WTC11 (cell line): ENCODE measurements at regions not wholly inside any gene's neighbourhood (a gene's known extent, or its start where the extent isn't known, plus 50 kb on each side); places are given as distances from the start of the nearest gene placed in this dataset.

Source experiments
- ATAC-seq: fragments of 200-7000 bp; cut with Tn5 transposase; 2 replicates; pipeline ENCODE4 v1.10.0; 2021; ENCODE audit warnings: mild to moderate bottlenecking, moderate library complexity
- CTCF ChIA-PET: fragments of 300-600 bp; sonication (Branson Sonifier 250); formaldehyde crosslinking; loops from one replicate; lab custom pipeline; 2021; ENCODE audit warnings: antibody characterized with exemption; lab: Charles Lee
- POLR2A ChIA-PET: fragments of 350-600 bp; sonication (Branson Sonifier 250); formaldehyde crosslinking; loops from one replicate; lab custom pipeline; 2021; ENCODE audit warnings: antibody characterized with exemption; lab: Charles Lee
- DNase-seq: peaks from one replicate; pipeline ENCODE4 v3.0.0; 2021; ENCODE audit warnings: low spot score
- H3K27ac Mint-ChIP-seq: 2 replicates; pipeline ENCODE4 v1.8.0; 2021; ENCODE audit warnings: mixed read lengths
- H3K27me3 Mint-ChIP-seq: 2 replicates; pipeline ENCODE4 v1.8.0; 2021; ENCODE audit warnings: low read depth, mild to moderate bottlenecking, moderate library complexity, mixed read lengths
- H3K36me3 Mint-ChIP-seq: 2 replicates; pipeline ENCODE4 v1.8.0; 2021; ENCODE audit warnings: mixed read lengths
- H3K4me1 Mint-ChIP-seq: 2 replicates; pipeline ENCODE4 v1.8.0; 2022; ENCODE audit warnings: mixed read lengths
- H3K4me3 Mint-ChIP-seq: 2 replicates; pipeline ENCODE4 v1.8.0; 2021; ENCODE audit warnings: mild to moderate bottlenecking, moderate library complexity, mixed read lengths
- H3K9me3 Mint-ChIP-seq: 2 replicates; pipeline ENCODE4 v1.8.0; 2021; ENCODE audit warnings: mixed read lengths
- ATF1 ChIP-seq: sonication (generic); formaldehyde crosslinking; IDR thresholded peaks from 2 replicates; pipeline ENCODE4 v1.8.1; 2023; ENCODE audit warnings: mild to moderate bottlenecking, moderate library complexity, missing genetic modification reagents
- E2F4 ChIP-seq: sonication (generic); formaldehyde crosslinking; IDR thresholded peaks from 2 replicates; pipeline ENCODE4 v1.8.1; 2022; ENCODE audit warnings: low read depth, mild to moderate bottlenecking, moderate library complexity, missing genetic modification reagents, borderline replicate concordance
- MYBL2 ChIP-seq: sonication (generic); formaldehyde crosslinking; IDR thresholded peaks from 2 replicates; pipeline ENCODE4 v1.8.1; 2023; ENCODE audit warnings: mild to moderate bottlenecking, moderate library complexity, missing genetic modification reagents
- NR3C1 ChIP-seq: sonication (generic); formaldehyde crosslinking; conservative IDR thresholded peaks from 2 replicates; pipeline ENCODE4 v1.8.1; 2023; ENCODE audit warnings: low read depth, mild to moderate bottlenecking, missing genetic modification reagents
- PRDM15 ChIP-seq: sonication (generic); formaldehyde crosslinking; IDR thresholded peaks from 2 replicates; pipeline ENCODE4 v1.8.0; 2022; ENCODE audit warnings: missing genetic modification reagents
- PREB ChIP-seq: sonication (generic); formaldehyde crosslinking; IDR thresholded peaks from 2 replicates; pipeline ENCODE4 v1.8.1; 2022; ENCODE audit warnings: mild to moderate bottlenecking, missing genetic modification reagents, moderate library complexity, borderline replicate concordance
- STAT6 ChIP-seq: sonication (generic); formaldehyde crosslinking; conservative IDR thresholded peaks from 2 replicates; pipeline ENCODE4 v1.8.1; 2023; ENCODE audit warnings: mild to moderate bottlenecking, low read depth, missing genetic modification reagents, moderate library complexity
- ZNF263 ChIP-seq: sonication (generic); formaldehyde crosslinking; IDR thresholded peaks from 2 replicates; pipeline ENCODE4 v1.8.1; 2022; ENCODE audit warnings: low read depth, mild to moderate bottlenecking, moderate library complexity, missing genetic modification reagents
- ZNF281 ChIP-seq: sonication (generic); formaldehyde crosslinking; IDR thresholded peaks from 2 replicates; pipeline ENCODE4 v1.8.0; 2023; ENCODE audit warnings: mild to moderate bottlenecking, missing genetic modification reagents
- ZNF416 ChIP-seq: fragments of 250-450 bp; sonication (Bioruptor Pico); IDR thresholded peaks from 2 replicates; pipeline ENCODE4 v1.9.0; 2021; ENCODE audit warnings: mild to moderate bottlenecking, inconsistent platforms
- TF ChIP-seq, protein P1 (sequence below): sonication (generic); formaldehyde crosslinking; IDR thresholded peaks from 2 replicates; pipeline ENCODE4 v1.8.1; 2023; ENCODE audit warnings: mild to moderate bottlenecking, missing genetic modification reagents, moderate library complexity
- TF ChIP-seq, protein P2 (sequence below): fragments of 200-600 bp; IDR thresholded peaks from 2 replicates; pipeline ENCODE4 v1.8.0; 2022; ENCODE audit warnings: antibody characterized with exemption
- TF ChIP-seq, protein P3 (sequence below): fragments of 250-450 bp; sonication (Bioruptor Pico); IDR thresholded peaks from 2 replicates; pipeline ENCODE4 v1.8.0; 2021; ENCODE audit warnings: mild to moderate bottlenecking

DNA sequence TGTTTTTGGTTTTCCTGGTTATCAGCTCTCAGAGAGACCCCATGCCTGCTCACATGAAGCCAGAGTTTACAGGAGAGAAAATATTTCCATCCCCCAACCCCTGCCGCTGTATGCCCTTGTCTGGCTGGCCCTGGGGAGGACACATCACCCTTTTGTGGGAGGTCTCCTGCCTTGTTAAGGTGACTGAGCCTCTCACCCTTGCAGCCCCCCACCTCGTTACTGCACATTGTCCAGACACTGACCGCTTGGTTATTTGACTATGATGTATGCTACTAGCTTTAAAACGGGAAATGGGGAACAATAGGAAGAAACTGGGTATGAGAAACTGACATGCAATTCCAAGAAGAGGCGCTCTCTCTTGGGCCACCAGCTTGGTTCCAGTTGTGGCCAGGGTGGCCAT lies 51.1 kb upstream of the RFPL3 start:
- Mint-ChIP-seq H3K27ac (no peak overlapping the region), H3K36me3 (no peaks in the 10 kb centered on the region), H3K4me1 (no peaks in the 10 kb centered on the region; the same call in 1 of the 2 replicates), H3K27me3 (no peaks in the 10 kb centered on the region), H3K4me3 (no peak overlapping the region), H3K9me3 (no peaks in the 10 kb centered on the region)
- ChIA-PET POLR2A (no interaction called here), CTCF (no interaction called here)
- ATAC-seq (no peak), DNase-seq (no peak)
- TF ChIP-seq ZNF263 (CRISPR knock-in tag) (no peak), PRDM15 (CRISPR knock-in tag) (no peak), MYBL2 (CRISPR knock-in tag) (no peak), PREB (CRISPR knock-in tag) (no peak), ZNF281 (no peak), ZNF416 (CRISPR knock-in tag) (no peak), E2F4 (CRISPR knock-in tag) (no peak), ATF1 (CRISPR knock-in tag) (no peak), STAT6 (CRISPR knock-in tag) (no peak), NR3C1 (CRISPR knock-in tag) (no peak)
- TF ChIP-seq, protein P1, sequence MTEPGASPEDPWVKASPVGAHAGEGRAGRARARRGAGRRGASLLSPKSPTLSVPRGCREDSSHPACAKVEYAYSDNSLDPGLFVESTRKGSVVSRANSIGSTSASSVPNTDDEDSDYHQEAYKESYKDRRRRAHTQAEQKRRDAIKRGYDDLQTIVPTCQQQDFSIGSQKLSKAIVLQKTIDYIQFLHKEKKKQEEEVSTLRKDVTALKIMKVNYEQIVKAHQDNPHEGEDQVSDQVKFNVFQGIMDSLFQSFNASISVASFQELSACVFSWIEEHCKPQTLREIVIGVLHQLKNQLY (CRISPR knock-in tag), result no peak
- TF ChIP-seq, protein P2, sequence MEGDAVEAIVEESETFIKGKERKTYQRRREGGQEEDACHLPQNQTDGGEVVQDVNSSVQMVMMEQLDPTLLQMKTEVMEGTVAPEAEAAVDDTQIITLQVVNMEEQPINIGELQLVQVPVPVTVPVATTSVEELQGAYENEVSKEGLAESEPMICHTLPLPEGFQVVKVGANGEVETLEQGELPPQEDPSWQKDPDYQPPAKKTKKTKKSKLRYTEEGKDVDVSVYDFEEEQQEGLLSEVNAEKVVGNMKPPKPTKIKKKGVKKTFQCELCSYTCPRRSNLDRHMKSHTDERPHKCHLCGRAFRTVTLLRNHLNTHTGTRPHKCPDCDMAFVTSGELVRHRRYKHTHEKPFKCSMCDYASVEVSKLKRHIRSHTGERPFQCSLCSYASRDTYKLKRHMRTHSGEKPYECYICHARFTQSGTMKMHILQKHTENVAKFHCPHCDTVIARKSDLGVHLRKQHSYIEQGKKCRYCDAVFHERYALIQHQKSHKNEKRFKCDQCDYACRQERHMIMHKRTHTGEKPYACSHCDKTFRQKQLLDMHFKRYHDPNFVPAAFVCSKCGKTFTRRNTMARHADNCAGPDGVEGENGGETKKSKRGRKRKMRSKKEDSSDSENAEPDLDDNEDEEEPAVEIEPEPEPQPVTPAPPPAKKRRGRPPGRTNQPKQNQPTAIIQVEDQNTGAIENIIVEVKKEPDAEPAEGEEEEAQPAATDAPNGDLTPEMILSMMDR, result no peak
- TF ChIP-seq, protein P3, sequence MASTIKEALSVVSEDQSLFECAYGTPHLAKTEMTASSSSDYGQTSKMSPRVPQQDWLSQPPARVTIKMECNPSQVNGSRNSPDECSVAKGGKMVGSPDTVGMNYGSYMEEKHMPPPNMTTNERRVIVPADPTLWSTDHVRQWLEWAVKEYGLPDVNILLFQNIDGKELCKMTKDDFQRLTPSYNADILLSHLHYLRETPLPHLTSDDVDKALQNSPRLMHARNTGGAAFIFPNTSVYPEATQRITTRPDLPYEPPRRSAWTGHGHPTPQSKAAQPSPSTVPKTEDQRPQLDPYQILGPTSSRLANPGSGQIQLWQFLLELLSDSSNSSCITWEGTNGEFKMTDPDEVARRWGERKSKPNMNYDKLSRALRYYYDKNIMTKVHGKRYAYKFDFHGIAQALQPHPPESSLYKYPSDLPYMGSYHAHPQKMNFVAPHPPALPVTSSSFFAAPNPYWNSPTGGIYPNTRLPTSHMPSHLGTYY (CRISPR knock-in tag), result no peak
